ENCODE measurements at regions not wholly inside any gene's neighbourhood (a gene's known extent, or its start where the extent isn't known, plus 50 kb on each side); places are given as distances from the start of the nearest gene placed in this dataset.

DNA sequence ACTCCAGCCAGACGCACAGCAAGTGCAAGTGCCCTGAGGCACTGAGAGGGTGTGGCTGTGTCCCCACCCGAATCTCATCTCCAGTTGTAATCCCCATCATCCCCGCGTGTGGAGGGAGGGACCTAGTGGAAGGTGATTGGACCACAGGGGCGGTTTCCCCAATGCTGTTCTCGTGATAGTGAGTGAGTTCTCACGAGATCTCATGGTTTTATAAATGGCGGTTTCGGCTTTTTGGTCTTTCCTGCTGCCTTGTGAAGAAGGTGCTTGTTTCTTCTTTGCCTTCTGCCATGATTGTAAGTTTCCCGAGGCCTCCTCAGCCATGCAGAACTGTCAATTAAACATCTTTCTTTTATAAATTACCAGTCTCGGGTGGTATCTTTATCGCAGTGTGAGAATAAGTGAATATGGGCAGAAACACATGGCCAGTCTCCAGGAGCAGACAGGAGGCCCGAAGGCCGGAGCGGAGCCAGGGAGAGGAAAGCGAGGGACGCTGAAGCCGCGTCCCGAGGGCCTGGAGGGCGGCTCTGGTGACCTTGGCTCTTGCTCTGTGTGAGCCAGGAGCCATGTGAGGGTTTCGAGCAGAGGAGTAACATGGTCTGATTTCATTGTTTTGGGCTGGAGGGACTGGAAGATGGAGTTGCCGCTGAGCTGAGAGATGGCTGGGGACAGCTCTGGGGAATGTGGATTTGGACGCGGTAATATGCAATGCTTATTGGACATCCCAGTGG lies 76.0 kb upstream of the C1orf174 start:
- no peak overlapping the region for H3K4me3 ChIP-seq (ENCODE audit: low read depth, low read length)
- no peak overlapping the region for H4K91ac ChIP-seq (ENCODE audit: low read depth, low read length)
- no peak overlapping the region for H4K12ac ChIP-seq (ENCODE audit: low read depth, low read length)
- no peak overlapping the region for H2AFZ ChIP-seq (ENCODE audit: insufficient read depth, low read length, poor library complexity)
- H3K79me1 ChIP-seq (ENCODE audit: low read length): no peaks in the 10 kb centered on the region
- H3K9me3 ChIP-seq (ENCODE audit: insufficient read depth, low read depth, low read length): peaks cover 3% of the 10 kb centered on the region
- no peak overlapping the region for H3K18ac ChIP-seq (ENCODE audit: low read length)
- H3K79me2 ChIP-seq (ENCODE audit: control insufficient read depth, insufficient read depth, low read length, poor library complexity): no peaks in the 10 kb centered on the region
- no peaks in the 10 kb centered on the region for H3K4me1 ChIP-seq (ENCODE audit: control insufficient read depth in 1 of 2, insufficient read depth in 2 of 2, low read length in 2 of 2)
- no peaks in the 10 kb centered on the region for H3K27me3 ChIP-seq (ENCODE audit: insufficient read depth, low read length)
- H4K8ac ChIP-seq (ENCODE audit: low read depth, low read length): no peak overlapping the region
- no peak overlapping the region for H2BK120ac ChIP-seq (ENCODE audit: insufficient read depth, low read length, poor library complexity)
- no peak overlapping the region for H3K27ac ChIP-seq (ENCODE audit: low read depth, low read length)
- H2AK5ac ChIP-seq (ENCODE audit: low read length): no peak overlapping the region
- H3K36me3 ChIP-seq (ENCODE audit: control insufficient read depth in 1 of 2, insufficient read depth in 2 of 2, low read length in 2 of 2): no peaks in the 10 kb centered on the region
- no peak overlapping the region for H3K4me2 ChIP-seq (ENCODE audit: low read length)
- no peak overlapping the region for H3K23ac ChIP-seq (ENCODE audit: low read length)
- no peak overlapping the region for H3K14ac ChIP-seq (ENCODE audit: low read length)
- no peak overlapping the region for H2BK5ac ChIP-seq (ENCODE audit: low read depth, low read length, poor library complexity)
- H2BK12ac ChIP-seq (ENCODE audit: low read length): no peak overlapping the region
- H3K4ac ChIP-seq (ENCODE audit: low read depth, low read length): no peak overlapping the region
- DNase-seq: no peak
- no CpG with 5 or more reads among the region's 25 CpGs for WGBS (ENCODE audit: extremely low coverage, insufficient coverage, insufficient read length)
- no peak overlapping the region for H3K9ac ChIP-seq (ENCODE audit: low read length)

DNA sequence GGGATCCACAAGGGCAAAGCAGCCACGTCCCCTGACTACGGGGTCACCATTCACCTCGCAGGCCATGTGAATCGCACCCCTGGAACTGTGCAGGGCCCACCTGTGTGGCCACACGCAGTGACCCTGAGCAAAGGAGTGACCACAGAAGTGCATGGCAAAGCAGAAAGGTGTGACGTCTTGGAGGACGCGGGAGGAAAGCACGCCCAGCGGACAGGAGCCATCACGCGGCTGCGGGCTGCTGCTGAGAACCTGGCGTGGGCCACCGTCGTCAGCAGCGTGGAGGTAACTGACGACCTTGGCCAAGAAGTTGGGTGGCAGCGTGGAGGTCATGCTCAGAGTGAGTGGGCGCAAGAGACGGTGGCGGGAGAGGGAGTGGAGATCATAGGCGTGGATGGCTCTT lies 76.7 kb upstream of the C1orf174 start:
- H3K79me2 ChIP-seq (ENCODE audit: control insufficient read depth, insufficient read depth, low read length, poor library complexity): no peaks in the 10 kb centered on the region
- peaks cover 3% of the 10 kb centered on the region for H3K9me3 ChIP-seq (ENCODE audit: insufficient read depth, low read depth, low read length)
- H4K12ac ChIP-seq (ENCODE audit: low read depth, low read length): no peak overlapping the region
- no peak overlapping the region for H2BK120ac ChIP-seq (ENCODE audit: insufficient read depth, low read length, poor library complexity)
- no peaks in the 10 kb centered on the region for H3K36me3 ChIP-seq (ENCODE audit: control insufficient read depth in 1 of 2, insufficient read depth in 2 of 2, low read length in 2 of 2)
- no peak overlapping the region for H2BK12ac ChIP-seq (ENCODE audit: low read length)
- no peak overlapping the region for H2BK5ac ChIP-seq (ENCODE audit: low read depth, low read length, poor library complexity)
- no peak overlapping the region for H3K14ac ChIP-seq (ENCODE audit: low read length)
- no peak overlapping the region for H2AK5ac ChIP-seq (ENCODE audit: low read length)
- no peaks in the 10 kb centered on the region for H3K4me1 ChIP-seq (ENCODE audit: control insufficient read depth in 1 of 2, insufficient read depth in 2 of 2, low read length in 2 of 2)
- no peak overlapping the region for H4K91ac ChIP-seq (ENCODE audit: low read depth, low read length)
- no peak overlapping the region for H3K9ac ChIP-seq (ENCODE audit: low read length)
- H3K79me1 ChIP-seq (ENCODE audit: low read length): no peaks in the 10 kb centered on the region
- no peak overlapping the region for H3K27ac ChIP-seq (ENCODE audit: low read depth, low read length)
- H3K27me3 ChIP-seq (ENCODE audit: insufficient read depth, low read length): no peaks in the 10 kb centered on the region
- no peak overlapping the region for H4K8ac ChIP-seq (ENCODE audit: low read depth, low read length)
- H3K4me2 ChIP-seq (ENCODE audit: low read length): no peak overlapping the region
- H3K18ac ChIP-seq (ENCODE audit: low read length): no peak overlapping the region
- H3K23ac ChIP-seq (ENCODE audit: low read length): no peak overlapping the region
- H3K4ac ChIP-seq (ENCODE audit: low read depth, low read length): no peak overlapping the region
- DNase-seq: no peak
- H2AFZ ChIP-seq (ENCODE audit: insufficient read depth, low read length, poor library complexity): no peak overlapping the region
- WGBS (ENCODE audit: extremely low coverage, insufficient coverage, insufficient read length): no CpG with 5 or more reads among the region's 23 CpGs
- H3K4me3 ChIP-seq (ENCODE audit: low read depth, low read length): peak overlapping the region; percentile 31

DNA sequence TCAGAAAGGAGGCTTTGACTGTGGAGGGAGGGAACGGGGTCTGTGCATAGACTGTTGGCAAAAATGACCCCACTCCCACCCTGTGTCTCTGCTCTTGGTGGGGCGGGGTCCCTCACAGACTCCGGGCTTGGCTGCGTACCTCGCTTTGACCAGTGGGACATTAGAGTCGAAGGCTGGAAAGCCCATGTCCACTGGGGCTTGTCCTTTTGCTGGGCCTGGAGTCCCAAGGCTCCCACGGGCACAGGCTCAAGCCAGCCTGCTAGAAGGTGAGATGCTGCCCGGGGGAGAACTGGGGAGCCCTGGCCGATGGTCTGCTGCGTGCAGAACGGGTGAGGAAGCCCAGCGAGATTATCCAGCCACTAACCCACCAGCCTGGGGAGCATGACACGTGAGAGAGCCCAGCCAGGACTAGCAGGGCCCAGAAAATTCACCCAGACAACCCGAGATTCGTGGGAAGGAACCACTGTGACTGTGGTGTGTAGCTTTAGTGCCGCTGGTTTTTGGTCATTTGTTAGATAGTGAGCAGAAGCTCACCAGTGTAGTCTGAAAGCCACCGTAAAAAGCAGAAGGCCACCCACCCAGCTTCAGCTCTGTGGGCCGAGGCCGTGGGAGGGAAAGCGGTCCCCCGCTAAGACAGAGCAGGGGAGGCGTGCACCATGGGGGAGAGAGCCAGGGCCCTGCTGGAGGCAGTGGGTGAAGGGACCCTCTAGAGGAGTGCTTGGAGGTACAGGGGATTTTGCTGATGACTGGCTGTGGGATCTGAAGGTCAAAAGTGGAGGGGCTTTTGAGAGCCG lies 78.3 kb upstream of the C1orf174 start:
- Histone ChIP-seq H3K9ac (ENCODE audit: low read length) (no peak overlapping the region), H2BK5ac (ENCODE audit: low read depth, low read length, poor library complexity) (no peak overlapping the region), H4K12ac (ENCODE audit: low read depth, low read length) (no peak overlapping the region), H3K79me1 (ENCODE audit: low read length) (no peaks in the 10 kb centered on the region), H3K27me3 (ENCODE audit: insufficient read depth, low read length) (no peaks in the 10 kb centered on the region), H4K8ac (ENCODE audit: low read depth, low read length) (no peak overlapping the region), H3K79me2 (ENCODE audit: control insufficient read depth, insufficient read depth, low read length, poor library complexity) (no peaks in the 10 kb centered on the region), H3K4me1 (ENCODE audit: control insufficient read depth in 1 of 2, insufficient read depth in 2 of 2, low read length in 2 of 2) (no peaks in the 10 kb centered on the region), H3K4ac (ENCODE audit: low read depth, low read length) (no peak overlapping the region), H3K9me3 (ENCODE audit: insufficient read depth, low read depth, low read length) (peaks cover 3% of the 10 kb centered on the region), H3K23ac (ENCODE audit: low read length) (no peak overlapping the region), H3K4me3 (ENCODE audit: low read depth, low read length) (no peak overlapping the region), H2BK12ac (ENCODE audit: low read length) (no peak overlapping the region), H3K27ac (ENCODE audit: low read depth, low read length) (no peak overlapping the region), H2AK5ac (ENCODE audit: low read length) (no peak overlapping the region), H3K36me3 (ENCODE audit: control insufficient read depth in 1 of 2, insufficient read depth in 2 of 2, low read length in 2 of 2) (no peaks in the 10 kb centered on the region), H3K14ac (ENCODE audit: low read length) (no peak overlapping the region), H3K4me2 (ENCODE audit: low read length) (no peak overlapping the region), H2AFZ (ENCODE audit: insufficient read depth, low read length, poor library complexity) (no peak overlapping the region), H3K18ac (ENCODE audit: low read length) (no peak overlapping the region), H2BK120ac (ENCODE audit: insufficient read depth, low read length, poor library complexity) (no peak overlapping the region), H4K91ac (ENCODE audit: low read depth, low read length) (no peak overlapping the region)
- DNase-seq: no peak
- no CpG with 5 or more reads among the region's 23 CpGs for WGBS (ENCODE audit: extremely low coverage, insufficient coverage, insufficient read length)

DNA sequence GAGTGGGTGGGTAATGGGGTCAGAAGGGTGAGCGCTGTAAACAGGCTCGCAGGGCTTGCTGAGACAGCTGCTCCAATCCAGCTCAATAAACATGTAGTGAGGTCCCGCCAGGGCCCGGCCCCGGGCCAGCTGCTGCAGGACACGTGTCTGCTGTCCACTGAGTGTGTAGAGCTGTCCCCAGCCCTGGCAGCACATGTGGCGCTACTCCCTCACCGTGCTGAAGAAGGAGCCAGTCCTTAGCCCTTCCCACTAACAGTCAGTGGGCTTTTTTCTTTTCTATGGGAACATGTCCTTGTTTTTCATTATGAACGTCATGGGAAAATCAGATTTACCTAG lies 78.9 kb upstream of the C1orf174 start:
- Histone ChIP-seq H3K79me2 (ENCODE audit: control insufficient read depth, insufficient read depth, low read length, poor library complexity) (no peaks in the 10 kb centered on the region), H2BK5ac (ENCODE audit: low read depth, low read length, poor library complexity) (no peak overlapping the region), H3K4me1 (ENCODE audit: control insufficient read depth in 1 of 2, insufficient read depth in 2 of 2, low read length in 2 of 2) (no peaks in the 10 kb centered on the region), H2BK120ac (ENCODE audit: insufficient read depth, low read length, poor library complexity) (no peak overlapping the region), H4K91ac (ENCODE audit: low read depth, low read length) (no peak overlapping the region), H2BK12ac (ENCODE audit: low read length) (no peak overlapping the region), H3K27ac (ENCODE audit: low read depth, low read length) (no peak overlapping the region), H3K4me2 (ENCODE audit: low read length) (no peak overlapping the region), H3K79me1 (ENCODE audit: low read length) (no peaks in the 10 kb centered on the region), H2AFZ (ENCODE audit: insufficient read depth, low read length, poor library complexity) (no peak overlapping the region), H3K18ac (ENCODE audit: low read length) (no peak overlapping the region), H2AK5ac (ENCODE audit: low read length) (no peak overlapping the region), H4K12ac (ENCODE audit: low read depth, low read length) (no peak overlapping the region), H3K36me3 (ENCODE audit: control insufficient read depth in 1 of 2, insufficient read depth in 2 of 2, low read length in 2 of 2) (no peaks in the 10 kb centered on the region), H3K9me3 (ENCODE audit: insufficient read depth, low read depth, low read length) (peaks cover 3% of the 10 kb centered on the region), H3K27me3 (ENCODE audit: insufficient read depth, low read length) (no peaks in the 10 kb centered on the region), H3K4me3 (ENCODE audit: low read depth, low read length) (no peak overlapping the region), H3K4ac (ENCODE audit: low read depth, low read length) (no peak overlapping the region), H3K9ac (ENCODE audit: low read length) (no peak overlapping the region), H4K8ac (ENCODE audit: low read depth, low read length) (no peak overlapping the region), H3K14ac (ENCODE audit: low read length) (no peak overlapping the region), H3K23ac (ENCODE audit: low read length) (no peak overlapping the region)
- no CpG with 5 or more reads among the region's 9 CpGs for WGBS (ENCODE audit: extremely low coverage, insufficient coverage, insufficient read length)
- DNase-seq: no peak

Data from trophoblast cell (in vitro differentiated cells and primary cell).